Hematopoietic multipotent progenitor cell treated with erythropoietin and hydrocortisone succinate and interleukin-3 and kit ligand, for 15 days (in vitro differentiated cells): ENCODE measurements at regions not wholly inside any gene's neighbourhood (a gene's known extent, or its start where the extent isn't known, plus 50 kb on each side); places are given as distances from the start of the nearest gene placed in this dataset.

Experiments
- DNase-seq: peaks from one replicate; pipeline ENCODE4 v3.0.0-alpha.2; 2015; ENCODE audit warnings: low spot score

GRCh38 chr5:68352166-68352565 lies 136.6 kb downstream of the PIK3R1 start:
- DNase-seq = no peak

- DNase-seq = no peak
These were observed 138.0 kb downstream of the PIK3R1 start for GRCh38 chr5:68353605-68354004.

- no peak for DNase-seq
These were observed 138.8 kb downstream of the PIK3R1 start for GRCh38 chr5:68354315-68354714.

GRCh38 chr5:68356216-68356615 lies 140.7 kb downstream of the PIK3R1 start:
- no peak for DNase-seq

- no peak for DNase-seq
These were observed 141.1 kb downstream of the PIK3R1 start for GRCh38 chr5:68356623-68357022.

- no peak for DNase-seq
These were observed 144.1 kb downstream of the PIK3R1 start for GRCh38 chr5:68359699-68360098.

GRCh38 chr5:68362331-68362730 lies 146.8 kb downstream of the PIK3R1 start:
- no peak for DNase-seq

- DNase-seq = peak; percentile 76
These were observed 150.3 kb downstream of the PIK3R1 start for GRCh38 chr5:68365889-68366288.

- peak; percentile 94 for DNase-seq
These were observed 151.7 kb downstream of the PIK3R1 start for GRCh38 chr5:68367287-68367686.

GRCh38 chr5:68367717-68368116 lies 152.2 kb downstream of the PIK3R1 start:
- no peak for DNase-seq

- peak; percentile 57 for DNase-seq
These were observed 152.9 kb downstream of the PIK3R1 start for GRCh38 chr5:68368311-68369022.

GRCh38 chr5:68369023-68369359 lies 153.4 kb downstream of the PIK3R1 start:
- peak; percentile 64 for DNase-seq

GRCh38 chr5:68369457-68370125 lies 154.0 kb downstream of the PIK3R1 start:
- peak; percentile 65 for DNase-seq

- DNase-seq = peak; percentile 64
These were observed 154.6 kb downstream of the PIK3R1 start for GRCh38 chr5:68370196-68370595.

GRCh38 chr5:68371607-68372006 lies 156.1 kb downstream of the PIK3R1 start:
- peak; percentile 37 for DNase-seq

- DNase-seq = no peak
These were observed 156.6 kb downstream of the PIK3R1 start for GRCh38 chr5:68372161-68372560.

GRCh38 chr5:68373050-68373449 lies 157.5 kb downstream of the PIK3R1 start:
- no peak for DNase-seq

- no peak for DNase-seq
These were observed 159.4 kb downstream of the PIK3R1 start for GRCh38 chr5:68374796-68375518.

GRCh38 chr5:68375540-68375939 lies 160.0 kb downstream of the PIK3R1 start:
- no peak for DNase-seq

- no peak for DNase-seq
These were observed 161.4 kb downstream of the PIK3R1 start for GRCh38 chr5:68376935-68377334.

- no peak for DNase-seq
These were observed 162.2 kb downstream of the PIK3R1 start for GRCh38 chr5:68377733-68378132.

GRCh38 chr5:68378204-68378820 lies 162.8 kb downstream of the PIK3R1 start:
- DNase-seq = no peak
